ENCODE measurements at regions not wholly inside any gene's neighbourhood (a gene's known extent, or its start where the extent isn't known, plus 50 kb on each side); places are given as distances from the start of the nearest gene placed in this dataset.

DNA sequence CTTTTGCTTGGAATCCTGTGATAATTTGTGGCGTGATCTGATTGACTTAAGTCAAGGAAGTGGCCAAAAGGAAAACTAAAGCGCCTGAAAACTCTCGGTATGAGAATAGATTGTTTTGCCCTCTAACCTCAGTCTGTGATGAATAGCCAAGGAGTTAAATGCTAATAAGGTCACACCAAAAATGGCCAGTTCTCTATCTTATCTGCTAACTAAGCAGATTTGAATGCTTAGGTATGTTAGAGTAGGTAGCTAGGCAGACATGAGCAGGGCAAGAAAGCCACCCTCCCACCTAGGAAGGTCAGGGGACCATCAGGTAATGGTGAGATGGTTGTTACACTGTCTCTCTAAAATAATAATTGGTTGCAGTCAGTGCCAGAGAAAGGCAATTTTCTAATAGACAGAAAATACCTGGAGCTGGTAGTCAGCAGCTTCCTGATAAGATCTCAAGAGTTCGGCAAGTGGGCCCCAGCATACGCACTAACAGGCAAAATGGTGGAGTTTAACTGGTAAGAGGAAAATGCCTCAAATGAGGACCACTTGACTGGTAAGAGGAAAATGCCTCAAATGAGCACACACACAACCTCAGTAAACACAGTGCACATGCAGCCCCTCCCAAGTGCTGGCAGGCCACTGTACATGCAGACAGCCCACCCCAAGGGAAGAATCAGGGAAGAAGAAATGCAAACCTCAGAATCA, 468.4 kb downstream of the MBD2 start:
- DNase-seq (no peak), ATAC-seq (no peak)
- intact Hi-C loops (cut with DNase I), result no loop called here
- H3K27ac ChIP-seq, result no peak overlapping the region
- H3K27me3 ChIP-seq, result no peaks in the 10 kb centered on the region
- H3K9me3 ChIP-seq, result no peaks in the 10 kb centered on the region
- no peaks in the 10 kb centered on the region for H3K4me1 ChIP-seq
- TF ChIP-seq POLR2A (IDR thresholded peaks at IDR 0.05), result no peak
- TF ChIP-seq, protein P1, sequence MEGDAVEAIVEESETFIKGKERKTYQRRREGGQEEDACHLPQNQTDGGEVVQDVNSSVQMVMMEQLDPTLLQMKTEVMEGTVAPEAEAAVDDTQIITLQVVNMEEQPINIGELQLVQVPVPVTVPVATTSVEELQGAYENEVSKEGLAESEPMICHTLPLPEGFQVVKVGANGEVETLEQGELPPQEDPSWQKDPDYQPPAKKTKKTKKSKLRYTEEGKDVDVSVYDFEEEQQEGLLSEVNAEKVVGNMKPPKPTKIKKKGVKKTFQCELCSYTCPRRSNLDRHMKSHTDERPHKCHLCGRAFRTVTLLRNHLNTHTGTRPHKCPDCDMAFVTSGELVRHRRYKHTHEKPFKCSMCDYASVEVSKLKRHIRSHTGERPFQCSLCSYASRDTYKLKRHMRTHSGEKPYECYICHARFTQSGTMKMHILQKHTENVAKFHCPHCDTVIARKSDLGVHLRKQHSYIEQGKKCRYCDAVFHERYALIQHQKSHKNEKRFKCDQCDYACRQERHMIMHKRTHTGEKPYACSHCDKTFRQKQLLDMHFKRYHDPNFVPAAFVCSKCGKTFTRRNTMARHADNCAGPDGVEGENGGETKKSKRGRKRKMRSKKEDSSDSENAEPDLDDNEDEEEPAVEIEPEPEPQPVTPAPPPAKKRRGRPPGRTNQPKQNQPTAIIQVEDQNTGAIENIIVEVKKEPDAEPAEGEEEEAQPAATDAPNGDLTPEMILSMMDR (IDR thresholded peaks at IDR 0.05), result no peak
- no peaks in the 10 kb centered on the region for H3K36me3 ChIP-seq
- 65% methylated on average over 5 of the region's 5 CpGs for WGBS (ENCODE audit: insufficient coverage, low coverage, low lambda C conversion rate, missing lambda C conversion rate)
- no peak overlapping the region for H3K4me3 ChIP-seq

DNA sequence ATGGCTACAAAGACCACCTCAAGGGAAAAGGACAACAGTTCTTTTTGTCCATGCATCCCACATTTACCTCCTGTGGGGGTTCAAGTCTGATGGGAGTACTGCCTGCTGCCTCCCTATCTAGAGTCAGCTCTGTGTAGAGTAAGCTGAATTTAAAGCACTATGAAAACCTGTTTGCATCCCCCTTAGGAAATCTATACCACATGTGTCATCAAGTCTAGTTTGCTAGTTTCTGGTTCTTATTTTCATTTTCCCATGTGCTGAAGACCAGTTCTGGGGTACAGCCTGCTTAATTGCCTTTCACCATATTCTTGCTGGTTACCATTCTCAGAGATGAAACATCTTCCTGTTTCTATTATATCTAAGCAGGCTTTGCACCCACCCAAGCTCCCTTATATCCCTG, 470.3 kb downstream of the MBD2 start:
- no peak overlapping the region for H3K27ac ChIP-seq
- no peak overlapping the region for H3K4me3 ChIP-seq
- intact Hi-C loops (cut with DNase I), result no loop called here
- TF ChIP-seq, protein P1 (IDR thresholded peaks at IDR 0.05), result no peak
- TF ChIP-seq POLR2A (IDR thresholded peaks at IDR 0.05), result no peak
- ATAC-seq, result no peak
- no peaks in the 10 kb centered on the region for H3K9me3 ChIP-seq
- H3K4me1 ChIP-seq, result no peaks in the 10 kb centered on the region
- H3K36me3 ChIP-seq, result no peaks in the 10 kb centered on the region
- DNase-seq, result no peak
- H3K27me3 ChIP-seq, result no peaks in the 10 kb centered on the region

- Histone ChIP-seq H3K4me1 (no peaks in the 10 kb centered on the region), H3K27ac (no peak overlapping the region), H3K27me3 (no peaks in the 10 kb centered on the region), H3K9me3 (no peaks in the 10 kb centered on the region), H3K4me3 (no peak overlapping the region), H3K36me3 (no peaks in the 10 kb centered on the region)
- no peak for TF ChIP-seq POLR2A (IDR thresholded peaks at IDR 0.05)
- TF ChIP-seq, protein P1 (IDR thresholded peaks at IDR 0.05), result no peak
- ATAC-seq (no peak), DNase-seq (no peak)
- intact Hi-C loops (cut with DNase I), result no loop called here
- WGBS (ENCODE audit: insufficient coverage, low coverage, low lambda C conversion rate, missing lambda C conversion rate), result 75% methylated on average over 3 of the region's 3 CpGs
These were observed 470.9 kb downstream of the MBD2 start for GRCh38 chr18:53753601-53754000.

DNA sequence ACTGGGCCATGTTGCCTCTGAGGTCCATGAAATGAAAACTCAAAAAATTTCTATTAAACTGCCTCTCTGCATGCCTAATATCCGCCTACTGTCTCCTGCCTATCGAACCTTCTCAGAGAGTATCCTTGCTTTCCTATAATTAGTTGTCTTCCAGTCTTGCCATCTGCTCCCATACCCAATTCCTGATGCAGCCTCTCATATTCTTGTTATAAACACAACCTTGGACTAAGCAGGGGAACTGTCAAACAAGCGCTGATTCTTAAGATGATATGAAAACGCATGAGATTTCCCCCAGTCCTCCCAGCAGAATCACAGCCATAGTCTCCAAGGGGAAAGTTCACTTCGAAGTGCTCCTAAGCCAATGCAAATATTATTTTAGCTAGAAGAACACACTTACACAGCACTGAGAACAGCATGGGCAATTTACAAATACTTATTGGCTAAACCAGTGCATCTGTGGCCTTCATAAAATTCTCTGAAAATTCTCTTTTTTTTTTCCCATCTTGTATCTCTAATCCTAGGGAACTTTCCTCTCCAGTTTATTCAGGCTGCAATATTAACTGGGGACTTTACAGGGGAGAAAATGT, 471.6 kb downstream of the MBD2 start:
- Histone ChIP-seq H3K4me1 (no peaks in the 10 kb centered on the region), H3K27me3 (no peaks in the 10 kb centered on the region), H3K36me3 (no peaks in the 10 kb centered on the region), H3K27ac (no peak overlapping the region), H3K9me3 (no peaks in the 10 kb centered on the region), H3K4me3 (no peak overlapping the region)
- DNase-seq, result no peak
- TF ChIP-seq, protein P1 (IDR thresholded peaks at IDR 0.05), result no peak
- no peak for TF ChIP-seq POLR2A (IDR thresholded peaks at IDR 0.05)
- no peak for ATAC-seq
- 56% methylated on average over 5 of the region's 5 CpGs for WGBS (ENCODE audit: insufficient coverage, low coverage, low lambda C conversion rate, missing lambda C conversion rate)
- intact Hi-C loops (cut with DNase I), result no loop called here
